ENCODE measurements at regions not wholly inside any gene's neighbourhood (a gene's known extent, or its start where the extent isn't known, plus 50 kb on each side); places are given as distances from the start of the nearest gene placed in this dataset.

DNA sequence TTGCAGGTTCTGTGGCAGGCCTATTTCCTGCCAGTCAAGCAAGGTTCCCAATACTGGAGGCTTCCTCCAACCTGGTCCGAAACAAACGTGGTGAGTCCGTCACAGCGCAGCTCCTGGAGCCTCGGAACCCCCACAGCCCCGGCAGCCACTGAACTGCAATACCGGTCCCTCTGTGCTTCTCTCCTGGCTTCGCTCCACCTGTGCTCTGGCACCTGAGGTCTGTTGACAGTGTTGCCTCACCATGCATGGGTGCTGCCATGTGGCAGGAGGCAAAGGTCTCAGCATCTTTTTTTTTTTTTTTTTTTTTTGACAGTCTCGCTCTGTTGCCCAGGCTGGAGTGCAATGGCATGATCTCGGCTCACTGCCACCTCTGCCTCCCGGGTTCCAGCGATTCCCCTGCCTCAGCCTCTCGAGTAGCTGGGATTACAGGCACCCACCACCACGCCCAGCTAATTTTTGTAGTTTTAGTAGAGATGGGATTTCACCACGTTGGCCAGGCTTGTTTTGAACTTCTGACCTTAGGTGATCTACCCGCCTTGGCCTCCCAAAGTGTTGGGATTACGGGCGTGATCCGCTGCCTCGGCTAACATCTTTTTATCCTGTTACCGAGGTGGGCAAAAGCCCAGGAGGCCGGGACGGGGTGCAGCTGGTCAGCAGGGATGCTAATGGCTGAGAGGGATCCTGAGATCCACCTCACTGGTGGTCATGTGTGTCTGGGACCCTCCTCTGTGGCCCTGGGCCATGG is 57.1 kb upstream of the RNU6ATAC start:
- DNase-seq, result peak; percentile 59
- peaks cover 0 to 14% (median 5%) of the 10 kb centered on the region in 4 donors for H3K4me1 ChIP-seq
- WGBS, 2 donors, result 29 to 82% methylated on average over 23 of the region's 23 CpGs
- no peaks in the 10 kb centered on the region for H3K36me3 ChIP-seq
- no peak overlapping the region for H3K4me3 ChIP-seq
- intact Hi-C loops (cut with DNase I), result no loop called here
- no peak overlapping the region for H3K27ac ChIP-seq
- peaks cover 0 to 4% (median 0%) of the 10 kb centered on the region in 3 donors for H3K27me3 ChIP-seq
- no peak for TF ChIP-seq POLR2A (IDR thresholded peaks at IDR 0.05)
- no peak for TF ChIP-seq POLR2AphosphoS5 (IDR thresholded peaks at IDR 0.05)
- TF ChIP-seq, protein P1, sequence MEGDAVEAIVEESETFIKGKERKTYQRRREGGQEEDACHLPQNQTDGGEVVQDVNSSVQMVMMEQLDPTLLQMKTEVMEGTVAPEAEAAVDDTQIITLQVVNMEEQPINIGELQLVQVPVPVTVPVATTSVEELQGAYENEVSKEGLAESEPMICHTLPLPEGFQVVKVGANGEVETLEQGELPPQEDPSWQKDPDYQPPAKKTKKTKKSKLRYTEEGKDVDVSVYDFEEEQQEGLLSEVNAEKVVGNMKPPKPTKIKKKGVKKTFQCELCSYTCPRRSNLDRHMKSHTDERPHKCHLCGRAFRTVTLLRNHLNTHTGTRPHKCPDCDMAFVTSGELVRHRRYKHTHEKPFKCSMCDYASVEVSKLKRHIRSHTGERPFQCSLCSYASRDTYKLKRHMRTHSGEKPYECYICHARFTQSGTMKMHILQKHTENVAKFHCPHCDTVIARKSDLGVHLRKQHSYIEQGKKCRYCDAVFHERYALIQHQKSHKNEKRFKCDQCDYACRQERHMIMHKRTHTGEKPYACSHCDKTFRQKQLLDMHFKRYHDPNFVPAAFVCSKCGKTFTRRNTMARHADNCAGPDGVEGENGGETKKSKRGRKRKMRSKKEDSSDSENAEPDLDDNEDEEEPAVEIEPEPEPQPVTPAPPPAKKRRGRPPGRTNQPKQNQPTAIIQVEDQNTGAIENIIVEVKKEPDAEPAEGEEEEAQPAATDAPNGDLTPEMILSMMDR (IDR thresholded peaks at IDR 0.05), result no peak
- TF ChIP-seq EP300 (IDR thresholded peaks at IDR 0.05), result no peak
- H3K9me3 ChIP-seq, result no peaks in the 10 kb centered on the region

DNA sequence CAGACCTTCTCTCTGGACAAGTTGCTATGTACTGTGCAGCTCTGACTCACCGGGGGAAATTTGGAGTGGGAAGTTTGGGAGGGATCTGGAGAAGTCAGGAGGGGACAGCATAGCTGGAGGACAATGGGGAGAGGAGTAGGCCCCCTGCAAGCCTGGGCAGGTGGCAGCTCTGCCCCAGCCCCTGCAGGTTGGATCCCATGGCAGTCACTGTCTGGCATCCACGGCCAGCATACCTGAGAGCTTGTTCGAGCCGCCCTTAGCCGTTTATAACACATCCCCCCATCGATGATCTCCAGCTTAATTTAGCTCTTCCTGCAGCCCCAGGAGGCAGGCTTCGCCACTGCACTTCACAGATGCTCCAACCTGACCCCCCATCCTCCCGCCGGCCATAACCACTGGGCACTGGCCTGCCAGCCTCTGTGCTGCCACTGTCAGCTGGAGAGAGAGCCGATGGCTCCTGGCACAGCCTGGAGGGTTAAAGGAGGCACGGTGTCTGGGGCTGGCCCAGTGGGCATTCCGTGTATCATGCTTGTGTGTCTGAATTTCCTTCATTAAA is 57.7 kb upstream of the RNU6ATAC start:
- H3K27me3 ChIP-seq, result peaks cover 0 to 6% (median 0%) of the 10 kb centered on the region in 3 donors
- 59 to 81% methylated on average over 12 of the region's 12 CpGs for WGBS, 2 donors
- intact Hi-C loops (cut with DNase I), result no loop called here
- DNase-seq, result peak; percentile 58
- H3K36me3 ChIP-seq, result no peaks in the 10 kb centered on the region
- no peak overlapping the region for H3K27ac ChIP-seq
- H3K9me3 ChIP-seq, result no peaks in the 10 kb centered on the region
- TF ChIP-seq POLR2A (IDR thresholded peaks at IDR 0.05) (no peak), POLR2AphosphoS5 (IDR thresholded peaks at IDR 0.05) (no peak), EP300 (IDR thresholded peaks at IDR 0.05) (no peak)
- TF ChIP-seq, protein P1 (IDR thresholded peaks at IDR 0.05), result no peak
- peaks cover 0 to 14% (median 5%) of the 10 kb centered on the region in 4 donors for H3K4me1 ChIP-seq
- H3K4me3 ChIP-seq, result no peak overlapping the region

DNA sequence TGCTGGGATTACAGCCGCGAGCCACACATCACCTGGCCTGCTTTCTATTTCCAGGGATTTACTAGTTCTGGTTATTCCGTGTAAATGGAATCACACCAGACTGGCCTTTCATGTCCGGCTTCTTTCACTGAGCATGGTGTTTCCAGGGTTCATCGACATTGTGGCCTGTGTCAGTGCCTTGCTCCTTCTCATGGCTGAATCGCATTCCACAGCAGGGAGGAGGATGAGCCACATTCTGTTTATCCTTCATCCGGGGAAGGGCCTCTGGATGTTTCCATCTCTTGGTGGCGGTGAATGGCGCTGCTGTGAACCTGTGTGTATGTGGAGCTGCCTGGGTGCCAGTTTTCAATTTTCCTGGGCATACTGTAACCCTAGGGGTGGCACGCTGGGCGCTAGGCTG is 58.7 kb upstream of the RNU6ATAC start:
- H3K27ac ChIP-seq, result no peak overlapping the region
- TF ChIP-seq POLR2AphosphoS5 (IDR thresholded peaks at IDR 0.05) (no peak), EP300 (IDR thresholded peaks at IDR 0.05) (no peak), POLR2A (IDR thresholded peaks at IDR 0.05) (no peak)
- TF ChIP-seq, protein P1 (IDR thresholded peaks at IDR 0.05), result no peak
- intact Hi-C loops (cut with DNase I), result no loop called here
- peak; percentile 27 for DNase-seq
- H3K4me3 ChIP-seq, result no peak overlapping the region
- H3K27me3 ChIP-seq, result peaks cover 0 to 9% (median 0%) of the 10 kb centered on the region in 3 donors
- no peaks in the 10 kb centered on the region for H3K9me3 ChIP-seq
- peaks cover 0 to 14% (median 5%) of the 10 kb centered on the region in 4 donors for H3K4me1 ChIP-seq
- WGBS, 2 donors, result 41 to 66% methylated on average over 11 of the region's 11 CpGs
- no peaks in the 10 kb centered on the region for H3K36me3 ChIP-seq

DNA sequence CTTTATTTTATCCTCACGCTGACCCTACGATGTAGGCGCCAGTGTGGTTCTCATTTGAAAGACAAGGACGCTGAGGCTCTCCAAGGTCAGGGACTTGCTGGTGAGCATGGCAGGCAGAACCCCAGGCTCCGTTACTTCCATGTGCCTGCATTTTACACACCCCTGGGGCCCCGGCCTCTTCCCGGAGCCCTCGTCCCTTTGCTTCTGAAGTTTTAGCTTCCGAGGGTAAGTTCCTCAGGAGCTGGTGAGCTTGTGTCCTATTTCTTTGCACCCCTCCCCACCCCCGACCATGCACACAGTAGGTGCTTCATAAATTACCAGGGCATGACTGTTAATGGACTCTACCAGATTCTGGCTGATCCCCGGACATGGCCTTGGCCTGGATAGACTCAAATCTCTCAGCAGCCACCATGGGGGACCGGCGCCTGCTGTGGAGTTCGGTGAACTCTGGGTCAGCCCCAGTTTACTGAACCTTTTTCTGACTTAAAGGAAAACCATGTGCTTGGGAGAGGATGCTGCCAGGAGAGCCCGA is 59.3 kb upstream of the RNU6ATAC start:
- Histone ChIP-seq H3K4me3 (no peak overlapping the region), H3K9me3 (no peaks in the 10 kb centered on the region), H3K4me1 (peaks cover 0 to 14% (median 5%) of the 10 kb centered on the region in 4 donors), H3K27me3 (peaks cover 0 to 9% (median 0%) of the 10 kb centered on the region in 3 donors), H3K27ac (no peak overlapping the region), H3K36me3 (no peaks in the 10 kb centered on the region)
- TF ChIP-seq, protein P1 (IDR thresholded peaks at IDR 0.05), result no peak
- no peak for TF ChIP-seq POLR2A (IDR thresholded peaks at IDR 0.05)
- no peak for TF ChIP-seq EP300 (IDR thresholded peaks at IDR 0.05)
- no peak for TF ChIP-seq POLR2AphosphoS5 (IDR thresholded peaks at IDR 0.05)
- 18 to 64% methylated on average over 15 of the region's 15 CpGs for WGBS, 2 donors
- intact Hi-C loops (cut with DNase I), result no loop called here
- DNase-seq, result peak; percentile 42

All from sigmoid colon (tissue), 6 donors.